NT2/D1 (cell line): ENCODE measurements at regions not wholly inside any gene's neighbourhood (a gene's known extent, or its start where the extent isn't known, plus 50 kb on each side); places are given as distances from the start of the nearest gene placed in this dataset.

Experiments used
- SUZ12 ChIP-seq: IDR thresholded peaks from 2 replicates; pipeline ENCODE4 v1.6.1; 2011; ENCODE audit not compliant: insufficient read length, insufficient read depth; ENCODE audit errors: extremely low read depth
- YY1 ChIP-seq: IDR thresholded peaks from 2 replicates; pipeline ENCODE4 v1.6.1; 2011; ENCODE audit not compliant: insufficient read length, insufficient read depth
- ZNF274 ChIP-seq: IDR thresholded peaks from 2 replicates; pipeline ENCODE4 v1.6.1; 2011; ENCODE audit warnings: mild to moderate bottlenecking, low read depth, low read length

GRCh38 chr2:35301369-35301768, 1054.2 kb upstream of the CRIM1 start:
- TF ChIP-seq SUZ12 = no peak
- no peak for TF ChIP-seq ZNF274
- TF ChIP-seq YY1 = no peak
